GM21723 (cell line): ENCODE measurements at regions not wholly inside any gene's neighbourhood (a gene's known extent, or its start where the extent isn't known, plus 50 kb on each side); places are given as distances from the start of the nearest gene placed in this dataset.

ENCODE experiments used
- ATAC-seq: cut with Tn5 transposase; IDR thresholded peaks from one replicate; pipeline ENCODE4 v1.9.1; 2021; ENCODE audit warnings: mild to moderate bottlenecking, moderate library complexity; ENCODE audit not compliant: unreplicated experiment

GRCh38 chr6:43985329-43985728 is 141.9 kb downstream of the MRPL14 start:
- no peak for ATAC-seq

GRCh38 chr6:43984442-43985321 is 142.6 kb downstream of the MRPL14 start:
- ATAC-seq: no peak

GRCh38 chr6:43983632-43984031 is 143.6 kb downstream of the MRPL14 start:
- no peak for ATAC-seq

- ATAC-seq: no peak
These were observed 144.1 kb downstream of the MRPL14 start for GRCh38 chr6:43983191-43983590.

- no peak for ATAC-seq
These were observed 145.1 kb downstream of the MRPL14 start for GRCh38 chr6:43982084-43982625.

- ATAC-seq: no peak
These were observed 145.8 kb downstream of the MRPL14 start for GRCh38 chr6:43981363-43981990.

GRCh38 chr6:43980004-43980795 is 147.1 kb downstream of the MRPL14 start:
- no peak for ATAC-seq

GRCh38 chr6:43979525-43979924 is 147.7 kb downstream of the MRPL14 start:
- no peak for ATAC-seq

GRCh38 chr6:43978473-43979346 is 148.5 kb downstream of the MRPL14 start:
- ATAC-seq: no peak

GRCh38 chr6:43977404-43978111 is 149.7 kb downstream of the MRPL14 start:
- peak; percentile 90 for ATAC-seq

- ATAC-seq: no peak
These were observed 150.4 kb downstream of the MRPL14 start for GRCh38 chr6:43976706-43977403.

GRCh38 chr6:43974643-43975230 is 152.5 kb downstream of the MRPL14 start:
- no peak for ATAC-seq

GRCh38 chr6:43973357-43973756 is 153.9 kb downstream of the MRPL14 start:
- no peak for ATAC-seq

GRCh38 chr6:43972913-43973300 is 154.3 kb downstream of the MRPL14 start:
- ATAC-seq: no peak

GRCh38 chr6:43972179-43972912 is 154.9 kb downstream of the MRPL14 start:
- ATAC-seq: no peak

- ATAC-seq: no peak
These were observed 155.5 kb downstream of the MRPL14 start for GRCh38 chr6:43971776-43972126.

GRCh38 chr6:43970913-43971775 is 156.1 kb downstream of the MRPL14 start:
- no peak for ATAC-seq
